ENCODE measurements at regions not wholly inside any gene's neighbourhood (a gene's known extent, or its start where the extent isn't known, plus 50 kb on each side); places are given as distances from the start of the nearest gene placed in this dataset.

- Mint-ChIP-seq H3K27ac (no peak overlapping the region), H3K27me3 (peaks cover 6% of the 10 kb centered on the region), H3K4me1 (no peaks in the 10 kb centered on the region), H3K4me3 (no peak overlapping the region), H3K36me3 (no peaks in the 10 kb centered on the region), H3K9me3 (no peaks in the 10 kb centered on the region)
- CTCF ChIA-PET: no interaction called here
- DNase-seq: no peak
Measured at GRCh38 chr2:11904941-11905340, 158.5 kb downstream of the LPIN1 start.

- H3K27ac Mint-ChIP-seq: no peak overlapping the region
- H3K4me1 Mint-ChIP-seq: no peaks in the 10 kb centered on the region
- no peak for DNase-seq
- H3K4me3 Mint-ChIP-seq: no peak overlapping the region
- H3K9me3 Mint-ChIP-seq: peaks cover 3% of the 10 kb centered on the region
- CTCF ChIA-PET: no interaction called here
- no peaks in the 10 kb centered on the region for H3K36me3 Mint-ChIP-seq
- peaks cover 6% of the 10 kb centered on the region for H3K27me3 Mint-ChIP-seq
Measured at GRCh38 chr2:11907190-11907589, 160.8 kb downstream of the LPIN1 start.

GRCh38 chr2:11910971-11911370 lies 164.5 kb downstream of the LPIN1 start:
- CTCF ChIA-PET: no interaction called here
- H3K27me3 Mint-ChIP-seq: no peaks in the 10 kb centered on the region
- DNase-seq: no peak
- H3K27ac Mint-ChIP-seq: no peak overlapping the region
- H3K4me1 Mint-ChIP-seq: no peaks in the 10 kb centered on the region
- peaks cover 13% of the 10 kb centered on the region for H3K9me3 Mint-ChIP-seq
- no peak overlapping the region for H3K4me3 Mint-ChIP-seq
- peaks cover 1% of the 10 kb centered on the region for H3K36me3 Mint-ChIP-seq

GRCh38 chr2:11912980-11913379 lies 166.5 kb downstream of the LPIN1 start:
- Mint-ChIP-seq H3K4me3 (no peak overlapping the region), H3K9me3 (peaks cover 13% of the 10 kb centered on the region), H3K36me3 (peaks cover 1% of the 10 kb centered on the region), H3K27me3 (peaks cover 5% of the 10 kb centered on the region), H3K4me1 (no peaks in the 10 kb centered on the region), H3K27ac (no peak overlapping the region)
- DNase-seq: no peak
- CTCF ChIA-PET: no interaction called here

- H3K27ac Mint-ChIP-seq: no peak overlapping the region
- H3K9me3 Mint-ChIP-seq: peaks cover 13% of the 10 kb centered on the region
- peaks cover 5% of the 10 kb centered on the region for H3K27me3 Mint-ChIP-seq
- CTCF ChIA-PET: interaction anchor here (1.2 kb wide), 1 partner anchor 52 kb away, joined by 3 read pairs; no protein-coding TSS in a partner anchor
- no peak for DNase-seq
- no peaks in the 10 kb centered on the region for H3K4me1 Mint-ChIP-seq
- peaks cover 1% of the 10 kb centered on the region for H3K36me3 Mint-ChIP-seq
- H3K4me3 Mint-ChIP-seq: no peak overlapping the region
Measured at GRCh38 chr2:11914455-11914854, 168.0 kb downstream of the LPIN1 start.

DNA sequence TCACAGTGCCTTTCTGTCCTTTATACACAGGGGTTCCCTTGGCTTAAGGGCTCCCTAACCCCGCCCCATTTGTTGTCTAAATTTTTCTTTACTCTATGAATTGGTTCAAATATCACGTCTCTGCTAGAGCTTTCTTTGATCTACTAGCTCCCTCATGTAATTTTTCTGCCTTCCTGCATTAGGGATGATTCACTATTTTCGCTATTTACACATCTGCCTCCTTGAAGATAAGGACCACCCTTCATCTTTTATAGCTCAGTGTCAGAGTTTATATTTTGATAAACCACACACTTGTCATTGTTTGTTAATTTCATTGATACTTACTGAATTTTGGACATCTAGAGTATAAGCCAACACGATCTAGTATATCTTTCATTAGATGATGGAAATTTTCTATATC lies 169.2 kb downstream of the LPIN1 start:
- Mint-ChIP-seq H3K4me3 (no peak overlapping the region), H3K27ac (no peak overlapping the region), H3K36me3 (peaks cover 1% of the 10 kb centered on the region)

DNA sequence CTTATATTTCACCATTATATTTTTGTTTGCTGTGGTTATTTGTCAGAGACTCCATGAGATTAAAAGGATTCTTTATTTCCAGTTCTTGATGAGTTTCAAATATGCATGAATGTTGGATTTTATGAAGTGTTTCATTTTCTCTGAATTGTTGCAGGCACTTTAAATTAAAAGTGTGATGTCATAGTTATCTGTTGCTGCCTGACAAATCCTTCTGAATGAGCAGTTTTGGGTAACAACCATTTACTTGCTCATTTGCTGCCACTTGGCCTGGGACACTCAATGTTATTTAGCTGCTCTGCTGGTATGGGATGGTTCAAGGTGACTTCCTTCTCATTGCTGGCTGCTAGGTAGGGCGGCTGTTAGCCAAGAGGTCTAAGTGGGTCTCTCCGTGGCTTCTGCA lies 173.5 kb downstream of the LPIN1 start:
- CTCF ChIA-PET: interaction anchor here (0.5 kb wide), 1 partner anchor 215 kb away, joined by 3 read pairs; no protein-coding TSS in a partner anchor
- no peak overlapping the region for H3K27ac Mint-ChIP-seq
- DNase-seq: no peak
- no peaks in the 10 kb centered on the region for H3K9me3 Mint-ChIP-seq
- H3K27me3 Mint-ChIP-seq: peaks cover 9% of the 10 kb centered on the region
- H3K36me3 Mint-ChIP-seq: no peaks in the 10 kb centered on the region
- no peaks in the 10 kb centered on the region for H3K4me1 Mint-ChIP-seq
- no peak overlapping the region for H3K4me3 Mint-ChIP-seq

More for the DNA sequence above, 169.2 kb downstream of the LPIN1 start:
- H3K4me1 Mint-ChIP-seq: no peaks in the 10 kb centered on the region
- H3K9me3 Mint-ChIP-seq: peaks cover 12% of the 10 kb centered on the region
- no peak for DNase-seq
- H3K27me3 Mint-ChIP-seq: peaks cover 5% of the 10 kb centered on the region
- CTCF ChIA-PET: interaction anchor here (1.2 kb wide), 1 partner anchor 54 kb away, joined by 3 read pairs; no protein-coding TSS in a partner anchor

DNA sequence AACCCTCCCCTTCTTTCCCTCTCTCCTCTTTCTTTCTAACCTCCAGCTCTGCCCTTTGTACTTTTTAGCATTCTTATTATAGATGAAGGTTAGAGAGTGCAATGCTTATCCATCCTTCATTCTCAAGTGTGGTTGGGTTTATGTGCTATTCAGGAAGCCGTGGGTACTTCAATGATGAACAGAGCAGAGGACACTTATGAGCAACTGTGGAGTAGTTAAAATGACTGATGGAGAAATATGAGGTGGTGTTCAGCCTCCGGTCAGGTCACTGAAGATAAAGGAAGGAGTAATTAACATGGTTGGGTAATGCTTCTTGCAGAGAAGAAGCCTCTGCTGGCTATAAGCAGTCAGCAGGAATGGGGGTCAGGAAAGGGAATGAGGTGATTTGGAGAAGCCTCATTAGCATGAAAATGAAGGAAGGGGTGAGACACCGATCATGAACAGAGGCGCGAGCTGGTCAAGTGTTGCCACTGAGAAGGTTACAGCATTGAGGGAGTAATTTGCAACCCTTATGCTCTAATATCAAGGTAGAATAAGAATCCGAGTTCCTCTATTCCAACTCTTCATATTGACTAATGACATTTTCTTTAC lies 174.7 kb downstream of the LPIN1 start:
- Mint-ChIP-seq H3K36me3 (no peaks in the 10 kb centered on the region), H3K4me3 (no peak overlapping the region), H3K27ac (no peak overlapping the region), H3K4me1 (no peaks in the 10 kb centered on the region), H3K27me3 (peaks cover 9% of the 10 kb centered on the region), H3K9me3 (no peaks in the 10 kb centered on the region)
- CTCF ChIA-PET: interaction anchor here (1.0 kb wide), 1 partner anchor 57 kb away, joined by 3 read pairs; no protein-coding TSS in a partner anchor
- no peak for DNase-seq

DNA sequence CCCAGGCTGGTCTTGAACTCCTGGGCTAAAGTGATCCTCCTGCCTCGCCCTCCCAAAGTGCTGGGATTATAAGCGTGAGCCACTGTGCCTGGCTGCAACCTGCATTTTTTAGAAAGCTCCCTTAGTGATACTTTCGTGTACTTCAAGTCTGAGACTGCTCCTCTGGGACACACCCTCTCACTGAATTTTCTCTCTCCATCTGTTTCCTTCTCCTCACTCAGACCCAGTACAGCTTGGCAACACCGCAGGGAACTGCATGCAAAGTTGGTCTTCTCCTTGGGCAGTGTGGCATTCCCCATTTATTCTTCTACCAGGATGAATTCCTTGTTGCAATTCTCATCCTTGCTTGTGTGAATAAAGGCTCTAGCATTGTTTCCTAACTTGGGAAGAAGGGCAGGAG lies 175.9 kb downstream of the LPIN1 start:
- H3K9me3 Mint-ChIP-seq: no peaks in the 10 kb centered on the region
- H3K27me3 Mint-ChIP-seq: peaks cover 7% of the 10 kb centered on the region
- H3K4me3 Mint-ChIP-seq: no peak overlapping the region
- no peak for DNase-seq
- H3K4me1 Mint-ChIP-seq: no peaks in the 10 kb centered on the region
- no peaks in the 10 kb centered on the region for H3K36me3 Mint-ChIP-seq
- CTCF ChIA-PET: no interaction called here
- no peak overlapping the region for H3K27ac Mint-ChIP-seq

DNA sequence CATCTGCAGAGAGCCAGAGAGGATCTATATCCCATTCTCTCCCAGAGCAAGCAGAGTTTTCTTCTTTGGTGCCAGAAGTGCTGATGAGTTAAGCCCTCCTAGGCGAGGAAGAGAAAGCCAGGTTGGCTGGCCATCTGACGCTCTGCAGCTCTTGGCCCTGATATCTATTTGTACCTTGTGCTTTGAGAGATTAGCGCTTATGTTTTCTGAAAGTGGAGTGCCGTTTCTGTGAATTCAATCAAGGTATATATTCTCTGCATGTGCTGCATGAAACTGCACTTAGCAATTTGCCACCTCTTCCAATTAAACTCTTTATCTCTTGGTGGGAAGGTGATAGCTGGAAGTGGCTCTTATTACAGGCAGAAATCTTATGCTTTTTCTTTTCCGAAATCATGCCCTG lies 177.5 kb downstream of the LPIN1 start:
- Mint-ChIP-seq H3K9me3 (no peaks in the 10 kb centered on the region), H3K4me3 (no peak overlapping the region), H3K27ac (no peak overlapping the region), H3K27me3 (peaks cover 8% of the 10 kb centered on the region), H3K4me1 (no peaks in the 10 kb centered on the region), H3K36me3 (no peaks in the 10 kb centered on the region)
- CTCF ChIA-PET: no interaction called here
- DNase-seq: no peak

DNA sequence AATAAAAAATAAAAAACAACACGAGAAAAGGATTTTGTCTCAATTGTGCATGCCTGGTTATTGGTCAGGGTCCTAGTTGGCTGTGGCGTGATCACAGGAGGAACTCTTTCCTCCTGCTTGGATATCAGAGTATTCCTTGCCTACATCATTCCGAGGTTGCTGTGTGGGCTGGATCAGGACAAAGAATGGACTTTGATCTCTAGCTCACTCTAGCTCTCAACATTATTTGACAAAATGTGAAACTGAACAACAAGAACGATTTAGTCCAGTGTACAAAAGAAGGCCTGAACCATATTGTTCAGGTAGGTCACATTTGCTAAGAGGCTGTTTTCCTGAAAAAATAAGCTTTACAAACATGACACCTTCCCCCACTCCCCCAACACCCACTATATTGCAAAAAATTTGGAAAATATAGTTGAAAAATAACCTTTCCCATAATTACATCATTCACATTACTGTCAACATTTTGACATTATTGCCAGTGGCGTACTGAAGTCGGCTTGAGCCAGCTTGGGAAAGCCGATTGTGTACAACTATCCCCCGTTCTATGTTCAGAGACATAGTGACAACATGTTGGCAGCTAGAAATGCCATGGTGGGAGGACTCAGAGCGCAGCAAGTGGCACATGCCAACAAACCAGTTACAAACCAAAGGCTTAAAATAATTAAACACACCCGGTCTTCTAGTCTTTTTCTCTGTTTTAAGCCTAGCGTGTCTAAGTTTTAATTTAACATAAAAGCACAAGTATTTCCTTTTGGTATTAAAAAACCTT lies 179.0 kb downstream of the LPIN1 start:
- Mint-ChIP-seq H3K36me3 (no peaks in the 10 kb centered on the region), H3K4me3 (no peak overlapping the region), H3K27ac (no peak overlapping the region), H3K9me3 (peaks cover 2% of the 10 kb centered on the region), H3K27me3 (peaks cover 8% of the 10 kb centered on the region), H3K4me1 (no peaks in the 10 kb centered on the region)
- CTCF ChIA-PET: no interaction called here
- DNase-seq: no peak

GRCh38 chr2:11930211-11930761 lies 183.9 kb downstream of the LPIN1 start:
- no peak overlapping the region for H3K27ac Mint-ChIP-seq
- peaks cover 4% of the 10 kb centered on the region for H3K27me3 Mint-ChIP-seq
- H3K4me1 Mint-ChIP-seq: peaks cover 8% of the 10 kb centered on the region
- no peak for DNase-seq
- CTCF ChIA-PET: no interaction called here
- peaks cover 6% of the 10 kb centered on the region for H3K9me3 Mint-ChIP-seq
- H3K4me3 Mint-ChIP-seq: no peak overlapping the region
- H3K36me3 Mint-ChIP-seq: peaks cover 5% of the 10 kb centered on the region

GRCh38 chr2:11932048-11932512 lies 185.6 kb downstream of the LPIN1 start:
- Mint-ChIP-seq H3K9me3 (peaks cover 6% of the 10 kb centered on the region), H3K4me1 (peaks cover 8% of the 10 kb centered on the region), H3K27ac (no peak overlapping the region), H3K4me3 (no peak overlapping the region), H3K36me3 (peaks cover 5% of the 10 kb centered on the region), H3K27me3 (peaks cover 8% of the 10 kb centered on the region)
- no peak for DNase-seq
- CTCF ChIA-PET: no interaction called here

- DNase-seq: no peak
- Mint-ChIP-seq H3K27me3 (peaks cover 4% of the 10 kb centered on the region), H3K27ac (no peak overlapping the region), H3K9me3 (peaks cover 6% of the 10 kb centered on the region), H3K4me3 (no peak overlapping the region), H3K4me1 (peaks cover 8% of the 10 kb centered on the region), H3K36me3 (peaks cover 5% of the 10 kb centered on the region)
- CTCF ChIA-PET: no interaction called here
Measured at GRCh38 chr2:11932962-11933361, 186.5 kb downstream of the LPIN1 start.

DNA sequence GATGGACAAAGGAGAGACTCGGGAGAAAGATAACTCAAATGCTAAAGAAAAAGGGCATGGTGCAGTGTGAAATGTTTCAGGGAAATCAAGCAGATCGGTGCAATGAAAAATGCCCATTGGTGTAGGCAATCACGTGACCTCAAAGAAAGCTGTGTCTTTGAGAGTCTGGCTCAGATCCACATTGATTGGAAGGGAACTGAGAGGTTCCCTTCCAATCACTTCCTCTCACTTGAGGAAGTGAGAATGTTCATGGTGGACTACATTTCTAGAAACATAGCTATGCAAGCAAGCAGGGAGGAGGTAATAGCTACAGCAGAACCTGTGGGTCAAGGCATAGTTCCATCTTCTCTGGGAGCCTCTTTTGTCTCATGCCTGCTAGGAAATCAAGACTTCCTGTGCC lies 187.4 kb downstream of the LPIN1 start:
- DNase-seq: no peak
- H3K27me3 Mint-ChIP-seq: peaks cover 4% of the 10 kb centered on the region
- H3K4me1 Mint-ChIP-seq: peaks cover 8% of the 10 kb centered on the region
- no peak overlapping the region for H3K4me3 Mint-ChIP-seq
- peaks cover 5% of the 10 kb centered on the region for H3K36me3 Mint-ChIP-seq
- peaks cover 6% of the 10 kb centered on the region for H3K9me3 Mint-ChIP-seq
- CTCF ChIA-PET: interaction anchor here (1.2 kb wide), 1 partner anchor 69 kb away, joined by 3 read pairs; no protein-coding TSS in a partner anchor
- H3K27ac Mint-ChIP-seq: no peak overlapping the region
